Trophoblast cell (in vitro differentiated cells and primary cell): ENCODE measurements at regions not wholly inside any gene's neighbourhood (a gene's known extent, or its start where the extent isn't known, plus 50 kb on each side); places are given as distances from the start of the nearest gene placed in this dataset.

Source experiments
- DNase-seq, 2 donors: peaks; one replicate each; pipeline ENCODE4 v3.0.0-alpha.2; 2016
- H2AFZ ChIP-seq: 2 replicates; pipeline ENCODE4 v1.6.1; 2013; ENCODE audit warnings: low read length, moderate library complexity, mild to moderate bottlenecking; ENCODE audit not compliant: insufficient read depth, poor library complexity
- H2AK5ac ChIP-seq: 2 replicates; pipeline ENCODE4 v1.6.1; 2013; ENCODE audit warnings: mild to moderate bottlenecking, low read length
- H2BK120ac ChIP-seq: 2 replicates; pipeline ENCODE4 v1.6.1; 2013; ENCODE audit warnings: low read length, mild to moderate bottlenecking, moderate library complexity; ENCODE audit not compliant: insufficient read depth, poor library complexity
- H2BK12ac ChIP-seq: 2 replicates; pipeline ENCODE4 v1.6.1; 2013; ENCODE audit warnings: mild to moderate bottlenecking, low read length, moderate library complexity
- H2BK5ac ChIP-seq: 2 replicates; pipeline ENCODE4 v1.6.1; 2013; ENCODE audit warnings: low read length, low read depth, moderate library complexity, mild to moderate bottlenecking; ENCODE audit not compliant: poor library complexity
- H3K14ac ChIP-seq: 2 replicates; pipeline ENCODE4 v1.6.1; 2013; ENCODE audit warnings: mild to moderate bottlenecking, low read length
- H3K18ac ChIP-seq: 2 replicates; pipeline ENCODE4 v1.6.1; 2013; ENCODE audit warnings: mild to moderate bottlenecking, low read length
- H3K23ac ChIP-seq: 2 replicates; pipeline ENCODE4 v1.6.1; 2013; ENCODE audit warnings: low read length
- H3K27ac ChIP-seq: 2 replicates; pipeline ENCODE4 v1.5.1; 2013; ENCODE audit warnings: low read depth, mild to moderate bottlenecking, inconsistent platforms, low read length, moderate library complexity
- H3K27me3 ChIP-seq: 2 replicates; pipeline ENCODE4 v1.6.1; 2013; ENCODE audit warnings: inconsistent platforms, mild to moderate bottlenecking, low read length, moderate library complexity; ENCODE audit not compliant: insufficient read depth
- H3K36me3 ChIP-seq, 2 experiments: 1 replicate in 1 of 2; 2 replicates in 1 of 2; pipeline ENCODE4 v1.6.1; 2013; ENCODE audit warnings: low read length in 2 of 2, mild to moderate bottlenecking in 2 of 2, moderate library complexity in 1 of 2; ENCODE audit not compliant: insufficient read depth in 2 of 2, control insufficient read depth in 1 of 2
- H3K4ac ChIP-seq: 2 replicates; pipeline ENCODE4 v1.6.1; 2013; ENCODE audit warnings: low read depth, mild to moderate bottlenecking, low read length, moderate library complexity
- H3K4me1 ChIP-seq, 2 experiments: 1 replicate in 1 of 2; 2 replicates in 1 of 2; pipeline ENCODE4 v1.6.1; 2013; ENCODE audit warnings: low read length in 2 of 2, mild to moderate bottlenecking in 2 of 2, moderate library complexity in 1 of 2; ENCODE audit not compliant: insufficient read depth in 2 of 2, control insufficient read depth in 1 of 2
- H3K4me2 ChIP-seq: 2 replicates; pipeline ENCODE4 v1.6.1; 2013; ENCODE audit warnings: inconsistent platforms, mild to moderate bottlenecking, low read length, moderate library complexity
- H3K4me3 ChIP-seq: 2 replicates; pipeline ENCODE4 v1.5.1; 2013; ENCODE audit warnings: mild to moderate bottlenecking, low read depth, low read length, inconsistent platforms
- H3K79me1 ChIP-seq: one replicate; pipeline ENCODE4 v1.6.1; 2013; ENCODE audit warnings: low read length
- H3K79me2 ChIP-seq: 2 replicates; pipeline ENCODE4 v1.6.1; 2013; ENCODE audit warnings: low read length, mild to moderate bottlenecking; ENCODE audit not compliant: control insufficient read depth, insufficient read depth, poor library complexity
- H3K9ac ChIP-seq: 2 replicates; pipeline ENCODE4 v1.6.1; 2013; ENCODE audit warnings: mild to moderate bottlenecking, low read length
- H3K9me3 ChIP-seq: 2 replicates; pipeline ENCODE4 v1.6.1; 2013; ENCODE audit warnings: low read depth, mild to moderate bottlenecking, control low read depth, inconsistent platforms, low read length; ENCODE audit not compliant: insufficient read depth
- H4K12ac ChIP-seq: 2 replicates; pipeline ENCODE4 v1.6.1; 2013; ENCODE audit warnings: low read depth, mild to moderate bottlenecking, low read length, moderate library complexity
- H4K8ac ChIP-seq: 2 replicates; pipeline ENCODE4 v1.6.1; 2013; ENCODE audit warnings: low read depth, mild to moderate bottlenecking, low read length, moderate library complexity
- H4K91ac ChIP-seq: one replicate; pipeline ENCODE4 v1.6.1; 2013; ENCODE audit warnings: low read depth, mild to moderate bottlenecking, low read length, moderate library complexity
- WGBS: extraction: QIAGEN DNeasy Blood & Tissue Kit; methylation state at CpG from one replicate; pipeline ENCODE4 v1.1.7; 2013; ENCODE audit warnings: missing lambda C conversion rate; ENCODE audit not compliant: insufficient read length, insufficient coverage; ENCODE audit errors: extremely low coverage; 5-methylcytosine and 5-hydroxymethylcytosine counted together

DNA sequence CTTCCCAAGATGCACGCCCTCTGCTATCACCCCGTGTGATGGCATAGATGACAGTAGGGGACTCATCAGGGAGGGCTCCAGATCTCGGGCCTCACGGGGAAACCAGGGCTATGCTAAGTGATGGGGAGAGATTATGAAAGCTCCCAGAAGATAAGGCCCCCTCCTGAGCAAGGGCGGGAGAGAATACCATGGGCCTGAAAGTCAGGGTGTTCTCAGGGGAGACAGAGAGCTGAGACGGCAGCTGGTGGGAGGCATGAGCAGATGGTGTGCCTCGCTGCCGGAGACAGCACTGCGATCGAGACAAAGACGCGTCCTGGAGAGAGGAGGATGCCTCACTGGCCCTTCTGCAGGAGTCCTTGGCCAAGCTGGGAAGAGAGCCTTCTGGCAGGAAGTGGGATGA, 106.5 kb upstream of the ADPGK start:
- Histone ChIP-seq H3K4me3 (no peak overlapping the region), H2BK12ac (no peak overlapping the region), H2BK5ac (no peak overlapping the region), H4K8ac (no peak overlapping the region), H3K36me3 (no peaks in the 10 kb centered on the region), H2AK5ac (no peak overlapping the region), H3K9me3 (no peaks in the 10 kb centered on the region), H2AFZ (no peak overlapping the region), H3K79me1 (no peaks in the 10 kb centered on the region), H3K18ac (no peak overlapping the region), H4K12ac (no peak overlapping the region), H3K27me3 (no peaks in the 10 kb centered on the region), H3K27ac (no peak overlapping the region), H3K9ac (no peak overlapping the region), H2BK120ac (no peak overlapping the region), H3K14ac (no peak overlapping the region), H3K79me2 (no peaks in the 10 kb centered on the region), H4K91ac (no peak overlapping the region), H3K4me1 (no peaks in the 10 kb centered on the region), H3K23ac (no peak overlapping the region), H3K4ac (no peak overlapping the region), H3K4me2 (no peak overlapping the region)
- WGBS, result no CpG with 5 or more reads among the region's 12 CpGs
- no peak for DNase-seq

DNA sequence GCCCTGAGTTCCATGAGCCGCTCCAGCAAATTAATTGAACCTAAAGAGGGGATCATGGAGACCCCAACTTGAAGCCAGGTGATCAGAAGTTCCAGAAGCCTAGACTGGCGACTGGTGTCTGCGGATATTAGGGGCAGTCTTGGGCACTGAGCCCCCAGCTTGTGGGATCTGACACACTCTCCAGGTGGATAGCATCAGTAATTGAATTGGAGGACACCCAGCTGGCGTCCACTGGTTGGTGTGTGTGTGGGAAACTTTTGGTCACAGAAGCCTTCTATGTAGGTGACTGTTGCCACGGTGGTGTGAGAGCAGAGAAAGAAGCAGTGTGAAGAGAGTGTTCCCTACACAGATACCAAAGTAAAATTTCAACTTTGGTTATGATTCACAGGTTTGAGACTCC, 106.0 kb upstream of the ADPGK start:
- H3K27ac ChIP-seq, result no peak overlapping the region
- H2BK5ac ChIP-seq, result no peak overlapping the region
- H3K27me3 ChIP-seq, result no peaks in the 10 kb centered on the region
- WGBS, result no CpG with 5 or more reads among the region's 5 CpGs
- H2BK12ac ChIP-seq, result no peak overlapping the region
- no peak overlapping the region for H3K23ac ChIP-seq
- H4K12ac ChIP-seq, result no peak overlapping the region
- H2BK120ac ChIP-seq, result no peak overlapping the region
- no peaks in the 10 kb centered on the region for H3K9me3 ChIP-seq
- no peak overlapping the region for H3K14ac ChIP-seq
- H3K9ac ChIP-seq, result no peak overlapping the region
- H3K18ac ChIP-seq, result no peak overlapping the region
- H3K4me2 ChIP-seq, result no peak overlapping the region
- H4K8ac ChIP-seq, result no peak overlapping the region
- H3K36me3 ChIP-seq, result no peaks in the 10 kb centered on the region
- no peak overlapping the region for H2AK5ac ChIP-seq
- no peak overlapping the region for H3K4me3 ChIP-seq
- H3K4ac ChIP-seq, result no peak overlapping the region
- no peaks in the 10 kb centered on the region for H3K79me1 ChIP-seq
- H3K79me2 ChIP-seq, result no peaks in the 10 kb centered on the region
- DNase-seq, result no peak
- H3K4me1 ChIP-seq, result no peaks in the 10 kb centered on the region
- no peak overlapping the region for H2AFZ ChIP-seq
- no peak overlapping the region for H4K91ac ChIP-seq

DNA sequence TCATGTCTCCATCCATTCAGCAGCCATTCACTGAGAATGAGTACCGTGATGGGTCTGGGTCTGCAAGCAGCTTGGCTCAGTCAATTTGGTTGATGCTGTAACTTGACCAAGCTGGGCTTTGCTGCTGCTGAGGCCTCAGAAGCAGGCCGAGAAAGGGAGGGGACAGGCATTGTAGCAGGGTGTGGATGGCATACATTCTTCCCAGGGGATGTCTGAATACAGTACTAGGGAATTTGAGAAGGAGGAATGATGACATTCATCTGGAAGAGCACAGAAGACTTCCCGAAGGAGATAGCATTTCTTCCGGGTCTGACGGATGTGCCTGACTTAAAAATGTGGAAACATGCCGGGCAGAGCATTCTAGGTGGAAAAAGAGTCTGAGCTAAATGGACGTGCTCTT, 105.3 kb upstream of the ADPGK start:
- Histone ChIP-seq H3K4me3 (no peak overlapping the region), H3K79me2 (no peaks in the 10 kb centered on the region), H2BK12ac (no peak overlapping the region), H2BK120ac (no peak overlapping the region), H2BK5ac (no peak overlapping the region), H3K9ac (no peak overlapping the region), H3K4me2 (no peak overlapping the region), H2AK5ac (no peak overlapping the region), H3K23ac (no peak overlapping the region), H4K12ac (no peak overlapping the region), H3K27me3 (no peaks in the 10 kb centered on the region), H4K8ac (no peak overlapping the region), H3K79me1 (no peaks in the 10 kb centered on the region), H3K14ac (no peak overlapping the region), H3K36me3 (no peaks in the 10 kb centered on the region), H2AFZ (no peak overlapping the region), H3K27ac (no peak overlapping the region), H3K4me1 (no peaks in the 10 kb centered on the region), H4K91ac (no peak overlapping the region), H3K4ac (no peak overlapping the region), H3K18ac (no peak overlapping the region), H3K9me3 (no peaks in the 10 kb centered on the region)
- WGBS, result no CpG with 5 or more reads among the region's 7 CpGs
- no peak for DNase-seq

DNA sequence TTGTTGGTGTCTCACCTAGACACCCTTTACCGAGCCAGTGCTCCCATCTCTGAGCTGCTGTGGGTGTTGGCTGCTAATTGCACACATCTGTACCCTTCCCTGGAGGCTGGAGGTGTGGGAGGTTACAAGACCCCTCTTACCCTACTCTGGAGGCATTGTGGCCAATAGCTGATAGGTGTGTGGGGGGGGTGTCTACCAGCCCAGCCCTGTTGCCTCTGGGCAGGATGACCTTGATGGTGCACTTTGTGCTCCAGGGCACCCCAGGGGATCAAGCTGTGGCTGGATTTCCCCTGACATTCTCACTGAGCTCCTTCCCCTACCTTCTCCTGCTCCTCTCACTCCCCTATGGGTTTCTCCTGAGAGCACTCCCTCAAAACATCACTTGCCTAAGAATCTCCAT, 104.7 kb upstream of the ADPGK start:
- H3K4ac ChIP-seq, result no peak overlapping the region
- no peak overlapping the region for H2BK12ac ChIP-seq
- H3K79me1 ChIP-seq, result no peaks in the 10 kb centered on the region
- no peak overlapping the region for H3K9ac ChIP-seq
- H3K4me2 ChIP-seq, result no peak overlapping the region
- no peaks in the 10 kb centered on the region for H3K27me3 ChIP-seq
- no peak overlapping the region for H2AK5ac ChIP-seq
- no peak overlapping the region for H3K14ac ChIP-seq
- no peak overlapping the region for H3K4me3 ChIP-seq
- no peak overlapping the region for H3K23ac ChIP-seq
- H3K9me3 ChIP-seq, result no peaks in the 10 kb centered on the region
- no peak overlapping the region for H4K12ac ChIP-seq
- no peak overlapping the region for H3K27ac ChIP-seq
- WGBS, result no CpG with 5 or more reads among the region's 1 CpG
- no peaks in the 10 kb centered on the region for H3K4me1 ChIP-seq
- H4K91ac ChIP-seq, result no peak overlapping the region
- no peak for DNase-seq
- H2BK5ac ChIP-seq, result no peak overlapping the region
- no peak overlapping the region for H4K8ac ChIP-seq
- H3K36me3 ChIP-seq, result no peaks in the 10 kb centered on the region
- no peaks in the 10 kb centered on the region for H3K79me2 ChIP-seq
- H2AFZ ChIP-seq, result no peak overlapping the region
- no peak overlapping the region for H2BK120ac ChIP-seq
- no peak overlapping the region for H3K18ac ChIP-seq
